EL (cell line): ENCODE measurements at regions not wholly inside any gene's neighbourhood (a gene's known extent, or its start where the extent isn't known, plus 50 kb on each side); places are given as distances from the start of the nearest gene placed in this dataset.

Experiments
- DNase-seq: peaks from one replicate; pipeline ENCODE4 v3.0.0-alpha.2; 2016

GRCh38 chr6:169044381-169045230, 209.0 kb downstream of the THBS2 start:
- DNase-seq, result no peak

GRCh38 chr6:169042061-169042460, 211.6 kb downstream of the THBS2 start:
- DNase-seq, result no peak

- no peak for DNase-seq
Observed at GRCh38 chr6:169041078-169041477, 212.6 kb downstream of the THBS2 start.

GRCh38 chr6:169038691-169039090, 215.0 kb downstream of the THBS2 start:
- DNase-seq, result peak; percentile 18

- peak; percentile 75 for DNase-seq
Observed at GRCh38 chr6:169035385-169036240, 218.0 kb downstream of the THBS2 start.

GRCh38 chr6:169034516-169035167, 219.0 kb downstream of the THBS2 start:
- DNase-seq, result peak; percentile 80

- DNase-seq, result no peak
Observed at GRCh38 chr6:169029861-169030260, 223.8 kb downstream of the THBS2 start.

GRCh38 chr6:169028343-169028742, 225.3 kb downstream of the THBS2 start:
- no peak for DNase-seq

- no peak for DNase-seq
Observed at GRCh38 chr6:169026175-169026574, 227.5 kb downstream of the THBS2 start.

GRCh38 chr6:169024047-169024660, 229.5 kb downstream of the THBS2 start:
- no peak for DNase-seq

GRCh38 chr6:169023161-169023874, 230.3 kb downstream of the THBS2 start:
- no peak for DNase-seq

- DNase-seq, result no peak
Observed at GRCh38 chr6:169022079-169022478, 231.6 kb downstream of the THBS2 start.

GRCh38 chr6:169020821-169021220, 232.8 kb downstream of the THBS2 start:
- no peak for DNase-seq

- no peak for DNase-seq
Observed at GRCh38 chr6:169019727-169020491, 233.7 kb downstream of the THBS2 start.

GRCh38 chr6:169019111-169019510, 234.5 kb downstream of the THBS2 start:
- DNase-seq, result no peak

- no peak for DNase-seq
Observed at GRCh38 chr6:169016758-169017157, 236.9 kb downstream of the THBS2 start.

GRCh38 chr6:169014211-169015197, 239.1 kb downstream of the THBS2 start:
- DNase-seq, result no peak

- DNase-seq, result no peak
Observed at GRCh38 chr6:169009628-169010027, 244.0 kb downstream of the THBS2 start.

- DNase-seq, result peak; percentile 3
Observed at GRCh38 chr6:169008641-169009257, 244.9 kb downstream of the THBS2 start.

- DNase-seq, result no peak
Observed at GRCh38 chr6:169005166-169005565, 248.5 kb downstream of the THBS2 start.
